Stomach (tissue), 4 donors: ENCODE measurements at regions not wholly inside any gene's neighbourhood (a gene's known extent, or its start where the extent isn't known, plus 50 kb on each side); places are given as distances from the start of the nearest gene placed in this dataset.

ENCODE experiments used
- EP300 ChIP-seq: sonication (generic); formaldehyde crosslinking; IDR thresholded peaks from one replicate; pipeline ENCODE4 v1.6.1; 2017; ENCODE audit warnings: antibody characterized with exemption
- POLR2A ChIP-seq, 4 donors: fragments of 450-650 bp; IDR thresholded peaks; one replicate each; pipeline ENCODE4 v1.6.1; 2016; ENCODE audit warnings: antibody characterized with exemption in 4 of 4, control low read depth in 2 of 4, mild to moderate bottlenecking in 1 of 4, moderate library complexity in 1 of 4
- TF ChIP-seq, protein P1 (sequence below), 7 experiments: fragments of 450-650 bp in 4 of 7; fragments of 200-600 bp in 3 of 7; sonication (generic) in 3 of 7; IDR thresholded peaks; one replicate each; pipeline ENCODE4 v1.5.1; 2016 to 2019; ENCODE audit warnings: antibody characterized with exemption in 7 of 7, control low read depth in 2 of 7, mild to moderate bottlenecking in 1 of 7

DNA sequence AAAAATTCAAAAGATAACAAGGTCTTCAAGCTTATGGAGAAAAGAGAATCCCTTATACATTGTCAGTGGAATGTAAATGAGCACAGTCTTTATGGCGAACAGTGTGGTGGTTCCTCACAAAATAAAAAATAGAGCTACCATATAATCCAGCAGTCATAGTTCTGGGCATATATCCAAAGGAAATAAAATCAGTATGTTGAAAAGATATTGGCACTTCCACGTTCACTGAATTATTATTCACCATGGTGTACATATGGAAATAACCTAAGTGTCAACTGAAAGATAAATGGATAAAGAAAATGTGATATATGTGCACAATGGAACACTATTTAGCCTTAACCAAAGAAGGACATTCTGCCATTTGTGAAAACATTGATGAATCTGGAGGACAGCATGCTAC, 1161.2 kb downstream of the ROBO2 start:
- TF ChIP-seq, protein P1, sequence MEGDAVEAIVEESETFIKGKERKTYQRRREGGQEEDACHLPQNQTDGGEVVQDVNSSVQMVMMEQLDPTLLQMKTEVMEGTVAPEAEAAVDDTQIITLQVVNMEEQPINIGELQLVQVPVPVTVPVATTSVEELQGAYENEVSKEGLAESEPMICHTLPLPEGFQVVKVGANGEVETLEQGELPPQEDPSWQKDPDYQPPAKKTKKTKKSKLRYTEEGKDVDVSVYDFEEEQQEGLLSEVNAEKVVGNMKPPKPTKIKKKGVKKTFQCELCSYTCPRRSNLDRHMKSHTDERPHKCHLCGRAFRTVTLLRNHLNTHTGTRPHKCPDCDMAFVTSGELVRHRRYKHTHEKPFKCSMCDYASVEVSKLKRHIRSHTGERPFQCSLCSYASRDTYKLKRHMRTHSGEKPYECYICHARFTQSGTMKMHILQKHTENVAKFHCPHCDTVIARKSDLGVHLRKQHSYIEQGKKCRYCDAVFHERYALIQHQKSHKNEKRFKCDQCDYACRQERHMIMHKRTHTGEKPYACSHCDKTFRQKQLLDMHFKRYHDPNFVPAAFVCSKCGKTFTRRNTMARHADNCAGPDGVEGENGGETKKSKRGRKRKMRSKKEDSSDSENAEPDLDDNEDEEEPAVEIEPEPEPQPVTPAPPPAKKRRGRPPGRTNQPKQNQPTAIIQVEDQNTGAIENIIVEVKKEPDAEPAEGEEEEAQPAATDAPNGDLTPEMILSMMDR (IDR thresholded peaks at IDR 0.05), result no peak
- TF ChIP-seq POLR2A (IDR thresholded peaks at IDR 0.05) (no peak), EP300 (no peak)
